CD14-positive monocyte (primary cell): ENCODE measurements at regions not wholly inside any gene's neighbourhood (a gene's known extent, or its start where the extent isn't known, plus 50 kb on each side); places are given as distances from the start of the nearest gene placed in this dataset.

Source experiments
- DNase-seq, 3 donors: peaks; one replicate each; pipeline ENCODE4 v3.0.0-alpha.2; 2011 to 2022
- H2AFZ ChIP-seq: 2 replicates; pipeline ENCODE4 v1.6.0; 2012; ENCODE audit warnings: mild to moderate bottlenecking, low read depth, low read length, inconsistent platforms; ENCODE audit not compliant: insufficient read depth, poor library complexity, severe bottlenecking
- H3K27ac ChIP-seq, 2 donors: 1 replicate in 1 of 2; 2 replicates in 1 of 2; pipeline ENCODE4 v1.5.1; 2012 to 2013; ENCODE audit warnings: low read length in 2 of 2, control low read depth in 1 of 2, inconsistent platforms in 1 of 2, low read depth in 1 of 2, mild to moderate bottlenecking in 1 of 2
- H3K27me3 ChIP-seq, 2 donors: one replicate each; pipeline versions ENCODE4 v1.6.0 to v1.6.1; 2011 to 2013; ENCODE audit warnings: low read length in 2 of 2; ENCODE audit not compliant: control insufficient read depth in 2 of 2, insufficient read depth in 2 of 2
- H3K36me3 ChIP-seq, 2 donors: replicated peaks in 1 of 2; 1 replicate in 1 of 2; 2 replicates in 1 of 2; pipeline versions ENCODE4 v1.5.1 to v1.6.1; 2012 to 2013; ENCODE audit warnings: low read length in 2 of 2, control low read depth in 1 of 2, inconsistent platforms in 1 of 2, mild to moderate bottlenecking in 1 of 2; ENCODE audit not compliant: insufficient read depth in 2 of 2, control insufficient read depth in 1 of 2
- H3K4me1 ChIP-seq, 2 donors: 1 replicate in 1 of 2; 2 replicates in 1 of 2; pipeline versions ENCODE4 v1.5.1 to v1.6.1; 2012 to 2013; ENCODE audit warnings: low read length in 2 of 2, control low read depth in 1 of 2, inconsistent platforms in 1 of 2, mild to moderate bottlenecking in 1 of 2, moderate library complexity in 1 of 2; ENCODE audit not compliant: insufficient read depth in 2 of 2, control insufficient read depth in 1 of 2
- H3K4me2 ChIP-seq: replicated peaks from 2 replicates; pipeline ENCODE3; 2012; ENCODE audit warnings: low read length, moderate library complexity, mild to moderate bottlenecking; ENCODE audit not compliant: poor library complexity, severe bottlenecking; ENCODE audit errors: extremely low read depth
- H3K4me3 ChIP-seq, 3 experiments: fragments of 200-600 bp in 1 of 3; sonication (generic) in 1 of 3; replicated peaks in 1 of 3; 1 replicate in 2 of 3; 2 replicates in 1 of 3; pipeline ENCODE4 v1.5.1; 2011 to 2013; ENCODE audit warnings: low read length in 3 of 3, mild to moderate bottlenecking in 3 of 3, control low read depth in 2 of 3, low read depth in 2 of 3, inconsistent platforms in 1 of 3, moderate library complexity in 1 of 3
- H3K79me2 ChIP-seq: 2 replicates; pipeline ENCODE4 v1.6.0; 2012; ENCODE audit warnings: mild to moderate bottlenecking, control low read depth, inconsistent platforms, low read length, moderate library complexity; ENCODE audit not compliant: insufficient read depth
- H3K9ac ChIP-seq: 2 replicates; pipeline ENCODE4 v1.6.0; 2017; ENCODE audit warnings: low read length, mild to moderate bottlenecking; ENCODE audit not compliant: insufficient read depth, poor library complexity, severe bottlenecking
- H3K9me3 ChIP-seq, 2 donors: replicated peaks in 1 of 2; 1 replicate in 1 of 2; 2 replicates in 1 of 2; pipeline versions ENCODE4 v1.5.1 to v1.6.1; 2012 to 2013; ENCODE audit warnings: low read length in 2 of 2, control low read depth in 1 of 2; ENCODE audit not compliant: control insufficient read depth in 1 of 2, insufficient read depth in 1 of 2
- H4K20me1 ChIP-seq: 2 replicates; pipeline ENCODE4 v1.6.0; 2012; ENCODE audit warnings: mild to moderate bottlenecking, low read length, control low read depth, moderate library complexity; ENCODE audit not compliant: insufficient read depth
- H3K27ac Mint-ChIP-seq, 7 donors: one replicate each; pipeline ENCODE4 v1.8.0; 2020; ENCODE audit warnings: mild to moderate bottlenecking in 7 of 7, mixed read lengths in 7 of 7, moderate library complexity in 6 of 7, inconsistent platforms in 2 of 7
- H3K27me3 Mint-ChIP-seq, 3 donors: one replicate each; pipeline ENCODE4 v1.8.0; 2021 to 2022; ENCODE audit warnings: low read depth in 3 of 3, mild to moderate bottlenecking in 3 of 3, mixed read lengths in 3 of 3, moderate library complexity in 3 of 3, inconsistent platforms in 1 of 3
- H3K36me3 Mint-ChIP-seq, 2 donors: one replicate each; pipeline ENCODE4 v1.8.0; 2020; ENCODE audit warnings: mixed read lengths in 2 of 2, inconsistent platforms in 1 of 2, mild to moderate bottlenecking in 1 of 2
- H3K4me1 Mint-ChIP-seq: one replicate; pipeline ENCODE4 v1.8.0; 2020; ENCODE audit warnings: mild to moderate bottlenecking, mixed read lengths
- H3K4me3 Mint-ChIP-seq, 2 donors: one replicate each; pipeline ENCODE4 v1.8.0; 2020; ENCODE audit warnings: mild to moderate bottlenecking in 2 of 2, mixed read lengths in 2 of 2, moderate library complexity in 1 of 2
- H3K9me3 Mint-ChIP-seq, 7 donors: one replicate each; pipeline ENCODE4 v1.8.0; 2020 to 2022; ENCODE audit warnings: mixed read lengths in 7 of 7, mild to moderate bottlenecking in 6 of 7, moderate library complexity in 6 of 7, inconsistent platforms in 2 of 7
- WGBS: methylation state at CpG from one replicate; pipeline ENCODE4 v1.1.5; 2013; ENCODE audit warnings: missing lambda C conversion rate; ENCODE audit not compliant: insufficient coverage; 5-methylcytosine and 5-hydroxymethylcytosine counted together
- intact Hi-C, 2 donors: fragments of 100-400 bp; cut with micrococcal nuclease; formaldehyde crosslinking; loops; one replicate each; pipeline versions ENCODE4 v1.15.0 to v1.15.1; 2023
- TF ChIP-seq, protein P1 (sequence below): fragments of 200-600 bp; IDR thresholded peaks from one replicate; pipeline ENCODE4 v1.8.0; 2022; ENCODE audit warnings: antibody characterized with exemption, mild to moderate bottlenecking

DNA sequence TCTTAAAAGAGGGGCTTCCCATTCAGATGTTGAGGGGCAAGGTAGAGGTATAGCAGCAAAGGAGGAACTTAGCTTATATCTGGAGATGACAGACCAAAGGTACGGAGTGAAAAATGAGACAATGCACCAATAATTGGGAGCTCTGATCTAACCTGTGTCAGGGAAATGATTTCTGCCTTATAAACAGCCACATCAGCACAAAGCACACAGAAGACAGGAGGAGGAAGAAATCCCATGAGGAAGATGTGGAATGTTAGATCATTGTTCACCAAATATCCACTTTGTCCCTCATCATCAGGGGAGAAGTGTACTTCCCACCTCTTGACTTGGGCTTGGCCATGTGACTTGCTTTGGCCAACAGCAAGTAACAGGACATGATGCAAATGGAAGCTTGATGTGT, 93.7 kb upstream of the WSCD2 start:
- Mint-ChIP-seq H3K36me3 (no peaks in the 10 kb centered on the region), H3K4me3 (no peak overlapping the region), H3K27ac (no peak overlapping the region), H3K27me3 (peaks cover 12 to 16% (median 12%) of the 10 kb centered on the region in 3 donors), H3K9me3 (peaks cover 0 to 5% (median 0%) of the 10 kb centered on the region in 7 donors), H3K4me1 (no peaks in the 10 kb centered on the region)
- TF ChIP-seq, protein P1, sequence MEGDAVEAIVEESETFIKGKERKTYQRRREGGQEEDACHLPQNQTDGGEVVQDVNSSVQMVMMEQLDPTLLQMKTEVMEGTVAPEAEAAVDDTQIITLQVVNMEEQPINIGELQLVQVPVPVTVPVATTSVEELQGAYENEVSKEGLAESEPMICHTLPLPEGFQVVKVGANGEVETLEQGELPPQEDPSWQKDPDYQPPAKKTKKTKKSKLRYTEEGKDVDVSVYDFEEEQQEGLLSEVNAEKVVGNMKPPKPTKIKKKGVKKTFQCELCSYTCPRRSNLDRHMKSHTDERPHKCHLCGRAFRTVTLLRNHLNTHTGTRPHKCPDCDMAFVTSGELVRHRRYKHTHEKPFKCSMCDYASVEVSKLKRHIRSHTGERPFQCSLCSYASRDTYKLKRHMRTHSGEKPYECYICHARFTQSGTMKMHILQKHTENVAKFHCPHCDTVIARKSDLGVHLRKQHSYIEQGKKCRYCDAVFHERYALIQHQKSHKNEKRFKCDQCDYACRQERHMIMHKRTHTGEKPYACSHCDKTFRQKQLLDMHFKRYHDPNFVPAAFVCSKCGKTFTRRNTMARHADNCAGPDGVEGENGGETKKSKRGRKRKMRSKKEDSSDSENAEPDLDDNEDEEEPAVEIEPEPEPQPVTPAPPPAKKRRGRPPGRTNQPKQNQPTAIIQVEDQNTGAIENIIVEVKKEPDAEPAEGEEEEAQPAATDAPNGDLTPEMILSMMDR: no peak
- DNase-seq: no peak
- Histone ChIP-seq H4K20me1 (no peaks in the 10 kb centered on the region), H3K4me1 (no peaks in the 10 kb centered on the region), H3K9ac (no peak overlapping the region), H2AFZ (no peak overlapping the region), H3K4me2 (no peak overlapping the region), H3K36me3 (no peaks in the 10 kb centered on the region), H3K9me3 (no peaks in the 10 kb centered on the region), H3K27ac (no peak overlapping the region), H3K27me3 (peaks cover 2 to 3% of the 10 kb centered on the region in 2 donors), H3K4me3 (no peak overlapping the region), H3K79me2 (no peaks in the 10 kb centered on the region)
- WGBS: no CpG with 5 or more reads among the region's 1 CpG
- intact Hi-C loops: no loop called here

DNA sequence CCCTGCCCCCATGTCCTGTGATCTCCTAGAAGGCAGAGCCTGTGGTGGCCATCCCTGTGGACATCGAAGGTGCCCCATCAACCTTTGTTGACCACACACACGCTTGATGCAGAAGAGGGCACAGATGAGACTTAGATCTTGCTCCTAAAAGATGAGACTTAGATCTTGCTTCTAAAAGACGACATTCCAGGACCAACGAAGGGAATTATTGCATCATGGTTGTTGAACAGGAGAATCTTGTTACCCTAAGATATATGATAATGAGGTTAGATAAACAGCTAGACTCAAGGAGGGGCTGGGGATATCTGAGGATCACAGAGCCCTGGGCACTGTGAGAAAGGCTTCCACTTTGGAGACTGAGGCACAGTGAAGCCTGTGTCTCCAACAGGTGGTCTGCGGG, 91.1 kb upstream of the WSCD2 start:
- Histone ChIP-seq H3K4me3 (no peak overlapping the region), H3K27me3 (peaks cover 2 to 3% of the 10 kb centered on the region in 2 donors), H4K20me1 (no peaks in the 10 kb centered on the region), H3K9me3 (no peaks in the 10 kb centered on the region), H3K79me2 (no peaks in the 10 kb centered on the region), H3K9ac (no peak overlapping the region), H2AFZ (no peak overlapping the region), H3K36me3 (no peaks in the 10 kb centered on the region), H3K4me2 (no peak overlapping the region), H3K4me1 (no peaks in the 10 kb centered on the region), H3K27ac (no peak overlapping the region)
- Mint-ChIP-seq H3K36me3 (no peaks in the 10 kb centered on the region), H3K9me3 (peaks cover 0 to 7% (median 1%) of the 10 kb centered on the region in 7 donors), H3K27me3 (peaks cover 8 to 19% (median 16%) of the 10 kb centered on the region in 3 donors), H3K27ac (no peak overlapping the region), H3K4me3 (no peak overlapping the region), H3K4me1 (peaks cover 5% of the 10 kb centered on the region)
- 100% methylated on average over 2 of the region's 5 CpGs for WGBS
- DNase-seq: no peak
- TF ChIP-seq, protein P1: no peak
- intact Hi-C loops: no loop called here
